HCT116 (cell line): ENCODE measurements at regions not wholly inside any gene's neighbourhood (a gene's known extent, or its start where the extent isn't known, plus 50 kb on each side); places are given as distances from the start of the nearest gene placed in this dataset.

ENCODE experiments used
- ATAC-seq: fragments of 200-7000 bp; cut with Tn5 transposase; 2 replicates; pipeline ENCODE4 v1.9.1; 2020; ENCODE audit warnings: mild to moderate bottlenecking, moderate library complexity
- BruUV-seq: library from RNA; stranded (reverse); fragments of 400-500 nt; replicated peaks from 2 replicates; lab custom pipeline; 2021; lab: Mats Ljungman, UMichigan
- CTCF ChIA-PET: fragments of 300-600 bp; sonication (Branson Sonifier 250); formaldehyde crosslinking; loops from one replicate; lab custom pipeline; 2021; ENCODE audit warnings: antibody characterized with exemption; lab: Charles Lee
- POLR2A ChIA-PET: fragments of 300-600, 350-600 bp; sonication (Branson Sonifier 250); formaldehyde crosslinking; loops from one replicate; lab custom pipeline; 2021; ENCODE audit warnings: antibody characterized with exemption; lab: Charles Lee
- RAD21 ChIA-PET, 2 experiments: fragments of 300-600 bp; sonication (Branson Sonifier 250); formaldehyde crosslinking; loops; one replicate each; lab custom pipeline; 2023; ENCODE audit warnings: low total read pairs in 2 of 2; ENCODE audit not compliant: uncharacterized antibody in 2 of 2, unreplicated experiment in 2 of 2, low non-redundant PET in 1 of 2; lab: Charles Lee
- DNase-seq: peaks from one replicate; pipeline ENCODE4 v3.0.0-alpha.2; 2010; ENCODE audit warnings: low read depth, low spot score
- H2AFZ ChIP-seq: fragments of 200-600 bp; shearing (Covaris generic), sonication (generic); 2 replicates; pipeline ENCODE4 v1.6.1; 2017; ENCODE audit warnings: low read depth, mixed run types, mixed read lengths, antibody characterized with exemption, low read length; ENCODE audit not compliant: poor library complexity, severe bottlenecking
- H3K27ac ChIP-seq: 2 replicates; pipeline ENCODE4 v1.5.1; 2012; ENCODE audit warnings: low read depth, low read length
- H3K27me3 ChIP-seq: fragments of 200-600 bp; sonication (generic); 2 replicates; pipeline ENCODE4 v1.6.1; 2016; ENCODE audit warnings: mixed run types, low read length, mixed read lengths; ENCODE audit not compliant: insufficient read depth
- H3K36me3 ChIP-seq, 2 experiments: fragments of 200-500 bp in 1 of 2; fragments of 200-600 bp in 1 of 2; sonication (Bioruptor generic) in 1 of 2; sonication (generic) in 1 of 2; 2 replicates each; pipeline versions ENCODE4 v1.5.1 to v1.6.1; 2014 to 2016; ENCODE audit warnings: low read length in 2 of 2, inconsistent platforms in 1 of 2, mixed read lengths in 1 of 2, mixed run types in 1 of 2; ENCODE audit not compliant: insufficient read depth in 2 of 2, control insufficient read depth in 1 of 2
- H3K4me1 ChIP-seq, 2 experiments: fragments of 200-600 bp in 1 of 2; sonication (generic) in 1 of 2; 2 replicates each; pipeline versions ENCODE4 v1.5.1 to v1.6.1; 2012 to 2017; ENCODE audit warnings: low read length in 2 of 2, inconsistent platforms in 1 of 2, mild to moderate bottlenecking in 1 of 2, mixed read lengths in 1 of 2, mixed run types in 1 of 2, moderate library complexity in 1 of 2; ENCODE audit not compliant: insufficient read depth in 2 of 2, control insufficient read depth in 1 of 2
- H3K4me2 ChIP-seq: fragments of 200-600 bp; sonication (generic); 2 replicates; pipeline ENCODE4 v1.6.1; 2017; ENCODE audit warnings: mixed run types, low read length, mixed read lengths
- H3K4me3 ChIP-seq, 2 experiments: fragments of 200-600 bp in 1 of 2; sonication (generic) in 1 of 2; replicated peaks in 1 of 2; 2 replicates each; pipeline ENCODE4 v1.5.1; 2011 to 2016; ENCODE audit warnings: low read length in 2 of 2, control low read depth in 1 of 2, low read depth in 1 of 2, mild to moderate bottlenecking in 1 of 2, mixed read lengths in 1 of 2, mixed run types in 1 of 2
- H3K79me2 ChIP-seq: fragments of 200-600 bp; sonication (generic); 2 replicates; pipeline ENCODE4 v1.6.1; 2017; ENCODE audit warnings: mild to moderate bottlenecking, mixed run types, low read length, moderate library complexity, mixed read lengths; ENCODE audit not compliant: insufficient read depth
- H3K9ac ChIP-seq: fragments of 200-600 bp; sonication (generic); 2 replicates; pipeline ENCODE4 v1.6.1; 2016; ENCODE audit warnings: low read length, mixed read lengths
- H3K9me2 ChIP-seq: fragments of 200-600 bp; sonication (generic), shearing (Covaris generic); 2 replicates; pipeline ENCODE4 v1.6.1; 2017; ENCODE audit warnings: mixed run types, mild to moderate bottlenecking, moderate library complexity; ENCODE audit not compliant: insufficient read depth
- H3K9me3 ChIP-seq, 2 experiments: fragments of 200-500 bp in 1 of 2; fragments of 200-600 bp in 1 of 2; sonication (Bioruptor generic) in 1 of 2; sonication (generic) in 1 of 2; 2 replicates each; pipeline ENCODE4 v1.6.1; 2014 to 2017; ENCODE audit warnings: low read length in 2 of 2, mixed read lengths in 2 of 2, inconsistent platforms in 1 of 2, low read depth in 1 of 2, mild to moderate bottlenecking in 1 of 2, mixed run types in 1 of 2, moderate library complexity in 1 of 2; ENCODE audit not compliant: control insufficient read depth in 1 of 2, insufficient read depth in 1 of 2
- H4K20me1 ChIP-seq: fragments of 200-600 bp; sonication (generic), shearing (Covaris generic); 2 replicates; pipeline ENCODE4 v1.6.1; 2017; ENCODE audit warnings: mixed run types, mild to moderate bottlenecking, moderate library complexity; ENCODE audit not compliant: insufficient read depth
- CBX3 ChIP-seq: IDR thresholded peaks from 2 replicates; pipeline ENCODE4 v1.6.1; 2012; ENCODE audit warnings: low read depth
- CEBPB ChIP-seq: IDR thresholded peaks from 2 replicates; pipeline ENCODE4 v1.6.1; 2012; ENCODE audit warnings: low read depth
- EZH2 ChIP-seq: fragments of 200-600 bp; sonication (generic); IDR thresholded peaks from 2 replicates; pipeline ENCODE4 v1.6.1; 2017; ENCODE audit warnings: antibody characterized with exemption, mixed run types
- EZH2phosphoT487 ChIP-seq: fragments of 200-600 bp; IDR thresholded peaks from 2 replicates; pipeline ENCODE4 v1.6.1; 2018; ENCODE audit warnings: antibody characterized with exemption, borderline replicate concordance
- JUND ChIP-seq: IDR thresholded peaks from 2 replicates; pipeline ENCODE4 v1.6.1; 2012
- POLR2AphosphoS5 ChIP-seq: IDR thresholded peaks from 2 replicates; pipeline ENCODE4 v1.6.1; 2011; ENCODE audit warnings: mild to moderate bottlenecking, low read depth, low read length, moderate library complexity
- RAD21 ChIP-seq: IDR thresholded peaks from 2 replicates; pipeline ENCODE4 v1.6.1; 2012; ENCODE audit warnings: low read depth, mild to moderate bottlenecking
- SIN3A ChIP-seq: IDR thresholded peaks from 2 replicates; pipeline ENCODE4 v1.6.1; 2012; ENCODE audit warnings: low read depth
- TCF7L2 ChIP-seq: IDR thresholded peaks from 2 replicates; pipeline ENCODE4 v1.7.0; 2011; ENCODE audit warnings: borderline replicate concordance, inconsistent platforms; ENCODE audit not compliant: insufficient read depth, insufficient read length; ENCODE audit errors: extremely low read depth
- YY1 ChIP-seq: IDR thresholded peaks from 2 replicates; pipeline ENCODE4 v1.6.1; 2011; ENCODE audit warnings: low read length, low read depth, moderate library complexity, mild to moderate bottlenecking; ENCODE audit not compliant: insufficient replicate concordance; ENCODE audit errors: extremely low read depth
- ZFX ChIP-seq: fragments of 450-650 bp; IDR thresholded peaks from 2 replicates; pipeline ENCODE4 v1.6.1; 2017
- intact Hi-C: fragments of 100-400 bp; cut with micrococcal nuclease; formaldehyde crosslinking; loops from 2 replicates; pipeline ENCODE4 v1.10.0; 2022
- TF ChIP-seq, protein P1 (sequence below): IDR thresholded peaks from 2 replicates; pipeline ENCODE4 v1.6.1; 2012
- TF ChIP-seq, protein P2 (sequence below): IDR thresholded peaks from 2 replicates; pipeline ENCODE4 v1.6.1; 2011; ENCODE audit warnings: mild to moderate bottlenecking, low read length, moderate library complexity; ENCODE audit not compliant: insufficient replicate concordance; ENCODE audit errors: extremely low read depth
- TF ChIP-seq, protein P3 (sequence below), 3 experiments: fragments of 200-600 bp in 1 of 3; sonication (generic) in 1 of 3; IDR thresholded peaks in 2 of 3; conservative IDR thresholded peaks in 1 of 3; 2 replicates each; pipeline ENCODE4 v1.5.1; 2012 to 2017; ENCODE audit warnings: low read depth in 2 of 3, low read length in 2 of 3, antibody characterized with exemption in 1 of 3, borderline replicate concordance in 1 of 3, control low read depth in 1 of 3, mild to moderate bottlenecking in 1 of 3, mixed read lengths in 1 of 3, mixed run types in 1 of 3, moderate library complexity in 1 of 3; ENCODE audit not compliant: insufficient read depth in 1 of 3

DNA sequence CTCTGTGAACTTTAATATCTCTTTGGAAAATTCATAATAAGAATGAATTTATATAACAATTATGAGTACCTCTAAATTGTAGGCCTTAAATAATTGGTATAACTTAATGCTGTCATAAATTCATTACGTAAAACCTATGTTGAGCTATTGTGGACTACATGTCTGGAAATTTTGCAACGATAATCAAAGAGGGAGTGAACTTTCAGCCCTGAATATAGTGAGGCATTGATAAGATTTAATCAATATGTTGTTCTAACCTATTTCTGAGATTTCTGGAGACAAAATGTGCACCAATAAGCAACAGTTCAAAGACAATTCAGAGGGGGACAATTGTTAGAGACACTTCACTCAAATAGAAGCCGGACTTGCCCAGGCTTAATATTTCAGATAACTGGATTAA lies 499.4 kb downstream of the ELAVL2 start:
- ATAC-seq (no peak), DNase-seq (no peak)
- H3K27ac ChIP-seq, result no peak overlapping the region
- no peak overlapping the region for H3K4me2 ChIP-seq
- TF ChIP-seq ZFX, result no peak
- TF ChIP-seq, protein P1, sequence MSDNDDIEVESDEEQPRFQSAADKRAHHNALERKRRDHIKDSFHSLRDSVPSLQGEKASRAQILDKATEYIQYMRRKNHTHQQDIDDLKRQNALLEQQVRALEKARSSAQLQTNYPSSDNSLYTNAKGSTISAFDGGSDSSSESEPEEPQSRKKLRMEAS, result no peak
- no peak for TF ChIP-seq CBX3
- TF ChIP-seq, protein P2, sequence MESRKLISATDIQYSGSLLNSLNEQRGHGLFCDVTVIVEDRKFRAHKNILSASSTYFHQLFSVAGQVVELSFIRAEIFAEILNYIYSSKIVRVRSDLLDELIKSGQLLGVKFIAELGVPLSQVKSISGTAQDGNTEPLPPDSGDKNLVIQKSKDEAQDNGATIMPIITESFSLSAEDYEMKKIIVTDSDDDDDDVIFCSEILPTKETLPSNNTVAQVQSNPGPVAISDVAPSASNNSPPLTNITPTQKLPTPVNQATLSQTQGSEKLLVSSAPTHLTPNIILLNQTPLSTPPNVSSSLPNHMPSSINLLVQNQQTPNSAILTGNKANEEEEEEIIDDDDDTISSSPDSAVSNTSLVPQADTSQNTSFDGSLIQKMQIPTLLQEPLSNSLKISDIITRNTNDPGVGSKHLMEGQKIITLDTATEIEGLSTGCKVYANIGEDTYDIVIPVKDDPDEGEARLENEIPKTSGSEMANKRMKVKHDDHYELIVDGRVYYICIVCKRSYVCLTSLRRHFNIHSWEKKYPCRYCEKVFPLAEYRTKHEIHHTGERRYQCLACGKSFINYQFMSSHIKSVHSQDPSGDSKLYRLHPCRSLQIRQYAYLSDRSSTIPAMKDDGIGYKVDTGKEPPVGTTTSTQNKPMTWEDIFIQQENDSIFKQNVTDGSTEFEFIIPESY, result no peak
- TF ChIP-seq TCF7L2, result no peak
- no peak for TF ChIP-seq JUND
- no peak for TF ChIP-seq EZH2
- peaks cover 3 to 21% of the 10 kb centered on the region in 2 experiments; a peak in 2 of 4 replicates for H3K9me3 ChIP-seq
- intact Hi-C loops, result no loop called here
- no peaks in the 10 kb centered on the region for H3K4me1 ChIP-seq
- no TSS peak for BruUV-seq
- CTCF ChIA-PET, result no interaction called here
- no peaks in the 10 kb centered on the region for H3K36me3 ChIP-seq
- H3K27me3 ChIP-seq, result no peaks in the 10 kb centered on the region
- no peaks in the 10 kb centered on the region for H4K20me1 ChIP-seq
- RAD21 ChIA-PET, result no interaction called here
- no peak overlapping the region for H3K9ac ChIP-seq
- H3K9me2 ChIP-seq, result no peaks in the 10 kb centered on the region
- POLR2A ChIA-PET, result no interaction called here
- H3K4me3 ChIP-seq, result no peak overlapping the region
- no peaks in the 10 kb centered on the region for H3K79me2 ChIP-seq
- no peak overlapping the region for H2AFZ ChIP-seq

DNA sequence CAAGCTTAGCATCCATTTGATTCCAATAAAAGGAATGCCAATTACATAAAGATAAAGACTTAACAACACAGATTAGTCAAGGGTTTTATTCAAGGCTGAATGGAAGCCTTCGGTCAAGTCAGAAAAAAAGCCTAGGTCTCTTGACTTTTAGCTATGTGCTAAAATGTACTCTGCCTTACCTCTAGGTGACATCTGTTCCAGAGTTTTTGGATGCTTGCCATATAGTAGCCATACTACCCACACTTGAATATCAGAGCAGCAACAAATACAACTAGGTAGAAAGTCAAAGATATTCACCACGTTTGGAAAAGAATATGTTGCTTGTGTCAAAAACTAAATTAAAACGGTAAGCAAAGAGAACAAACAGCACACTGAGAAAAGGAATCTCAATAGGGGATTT lies 484.7 kb downstream of the ELAVL2 start:
- Histone ChIP-seq H3K4me3 (no peak overlapping the region), H2AFZ (no peak overlapping the region), H3K27me3 (no peaks in the 10 kb centered on the region), H3K36me3 (no peaks in the 10 kb centered on the region), H4K20me1 (no peaks in the 10 kb centered on the region), H3K4me2 (no peak overlapping the region), H3K9me3 (peaks cover 4 to 13% of the 10 kb centered on the region in 2 experiments; a peak in 3 of 4 replicates), H3K9ac (no peak overlapping the region), H3K79me2 (no peaks in the 10 kb centered on the region), H3K27ac (no peak overlapping the region), H3K4me1 (no peaks in the 10 kb centered on the region), H3K9me2 (no peaks in the 10 kb centered on the region)
- ChIA-PET RAD21 (no interaction called here), POLR2A (no interaction called here), CTCF (no interaction called here)
- no TSS peak for BruUV-seq
- DNase-seq (no peak), ATAC-seq (no peak)
- intact Hi-C loops, result no loop called here
- TF ChIP-seq RAD21, result no peak
- TF ChIP-seq CEBPB, result no peak
- no peak for TF ChIP-seq EZH2phosphoT487
- TF ChIP-seq JUND, result no peak
- TF ChIP-seq POLR2AphosphoS5, result no peak
- TF ChIP-seq, protein P3, sequence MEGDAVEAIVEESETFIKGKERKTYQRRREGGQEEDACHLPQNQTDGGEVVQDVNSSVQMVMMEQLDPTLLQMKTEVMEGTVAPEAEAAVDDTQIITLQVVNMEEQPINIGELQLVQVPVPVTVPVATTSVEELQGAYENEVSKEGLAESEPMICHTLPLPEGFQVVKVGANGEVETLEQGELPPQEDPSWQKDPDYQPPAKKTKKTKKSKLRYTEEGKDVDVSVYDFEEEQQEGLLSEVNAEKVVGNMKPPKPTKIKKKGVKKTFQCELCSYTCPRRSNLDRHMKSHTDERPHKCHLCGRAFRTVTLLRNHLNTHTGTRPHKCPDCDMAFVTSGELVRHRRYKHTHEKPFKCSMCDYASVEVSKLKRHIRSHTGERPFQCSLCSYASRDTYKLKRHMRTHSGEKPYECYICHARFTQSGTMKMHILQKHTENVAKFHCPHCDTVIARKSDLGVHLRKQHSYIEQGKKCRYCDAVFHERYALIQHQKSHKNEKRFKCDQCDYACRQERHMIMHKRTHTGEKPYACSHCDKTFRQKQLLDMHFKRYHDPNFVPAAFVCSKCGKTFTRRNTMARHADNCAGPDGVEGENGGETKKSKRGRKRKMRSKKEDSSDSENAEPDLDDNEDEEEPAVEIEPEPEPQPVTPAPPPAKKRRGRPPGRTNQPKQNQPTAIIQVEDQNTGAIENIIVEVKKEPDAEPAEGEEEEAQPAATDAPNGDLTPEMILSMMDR (IDR thresholded peaks at IDR 0.05 in 2 of 3, conservative IDR thresholded peaks at IDR 0.05 in 1 of 3; ENCODE audit: borderline replicate concordance in 1 of 3, insufficient read depth in 1 of 3, low read depth in 2 of 3, low read length in 2 of 3), result no peak
- TF ChIP-seq SIN3A, result no peak
- no peak for TF ChIP-seq YY1
